ENCODE measurements at regions not wholly inside any gene's neighbourhood (a gene's known extent, or its start where the extent isn't known, plus 50 kb on each side); places are given as distances from the start of the nearest gene placed in this dataset.

GRCh38 chr20:24382331-24382730 is 87.1 kb upstream of the SYNDIG1 start:
- TF ChIP-seq CTCF (IDR thresholded peaks at IDR 0.05) (no peak), POLR2AphosphoS5 (IDR thresholded peaks at IDR 0.05) (no peak), EP300 (IDR thresholded peaks at IDR 0.05) (no peak), POLR2A (IDR thresholded peaks at IDR 0.05) (no peak)

Data from upper lobe of left lung (tissue), 4 donors.